ENCODE measurements at regions not wholly inside any gene's neighbourhood (a gene's known extent, or its start where the extent isn't known, plus 50 kb on each side); places are given as distances from the start of the nearest gene placed in this dataset.

DNA sequence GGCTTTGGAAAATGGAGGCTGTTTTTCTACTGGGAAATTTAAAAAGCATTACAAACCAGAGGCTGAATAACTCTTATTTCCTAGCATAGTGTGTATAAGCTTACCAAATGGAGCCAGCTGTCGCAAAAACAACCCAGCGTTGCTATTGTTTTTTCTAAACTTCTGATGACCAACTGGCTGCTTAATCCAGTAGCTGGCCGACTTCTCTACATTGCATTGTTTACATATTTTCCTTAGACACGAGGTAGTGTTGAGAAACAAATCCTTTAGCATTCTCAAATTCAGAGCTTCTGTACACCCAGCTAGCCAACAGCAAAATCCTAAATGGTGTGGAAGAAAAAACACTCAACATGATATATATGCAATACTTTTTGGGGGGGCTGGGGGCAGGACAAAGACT lies 161.0 kb upstream of the ADAMTS9 start:
- H3K36me3 ChIP-seq, result no peaks in the 10 kb centered on the region
- no peaks in the 10 kb centered on the region for H3K9me3 ChIP-seq (replicated peaks)
- no peak for DNase-seq (ENCODE audit: low read depth in 1 of 2, low spot score in 2 of 2)
- H3K4me3 ChIP-seq, result no peak overlapping the region
- H3K27ac ChIP-seq, result no peak overlapping the region
- H3K4me1 ChIP-seq (replicated peaks), result no peaks in the 10 kb centered on the region
- no peaks in the 10 kb centered on the region for H3K27me3 ChIP-seq (replicated peaks)

DNA sequence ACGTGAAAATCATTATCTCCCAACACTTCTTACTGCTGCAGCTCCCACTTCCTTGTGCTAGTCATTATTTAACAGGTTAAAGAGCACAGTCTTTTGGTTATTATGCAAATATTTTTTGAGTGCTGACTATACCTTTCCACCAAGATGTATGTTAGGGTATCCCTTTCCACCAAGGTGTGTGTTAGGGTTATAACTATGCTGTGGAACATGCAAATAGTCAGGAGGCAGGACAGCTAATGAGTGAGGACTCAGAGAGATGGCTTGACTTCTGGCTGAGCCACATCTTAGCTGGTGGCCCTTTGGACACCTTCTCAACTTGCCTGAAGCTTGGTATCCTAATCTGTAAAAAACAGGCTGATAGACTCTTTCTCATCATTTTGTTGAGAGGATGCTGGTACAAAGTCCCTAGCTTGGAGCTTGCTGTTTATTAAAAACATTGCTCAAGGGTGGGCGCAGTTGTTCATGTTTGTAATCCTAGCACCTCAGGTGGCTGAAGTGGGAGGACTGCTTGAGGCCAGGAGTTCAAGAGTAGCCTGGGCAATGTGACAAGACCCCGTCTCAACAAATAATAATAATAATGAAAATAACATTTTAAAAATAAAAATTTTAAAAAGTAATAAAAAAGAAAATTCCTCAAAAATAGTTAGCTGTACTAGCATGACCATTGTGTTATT lies 160.5 kb upstream of the ADAMTS9 start:
- no peak overlapping the region for H3K4me3 ChIP-seq
- no peaks in the 10 kb centered on the region for H3K9me3 ChIP-seq (replicated peaks)
- H3K36me3 ChIP-seq, result no peaks in the 10 kb centered on the region
- no peak for DNase-seq (ENCODE audit: low read depth in 1 of 2, low spot score in 2 of 2)
- H3K27ac ChIP-seq, result no peak overlapping the region
- no peaks in the 10 kb centered on the region for H3K4me1 ChIP-seq (replicated peaks)
- H3K27me3 ChIP-seq (replicated peaks), result no peaks in the 10 kb centered on the region

DNA sequence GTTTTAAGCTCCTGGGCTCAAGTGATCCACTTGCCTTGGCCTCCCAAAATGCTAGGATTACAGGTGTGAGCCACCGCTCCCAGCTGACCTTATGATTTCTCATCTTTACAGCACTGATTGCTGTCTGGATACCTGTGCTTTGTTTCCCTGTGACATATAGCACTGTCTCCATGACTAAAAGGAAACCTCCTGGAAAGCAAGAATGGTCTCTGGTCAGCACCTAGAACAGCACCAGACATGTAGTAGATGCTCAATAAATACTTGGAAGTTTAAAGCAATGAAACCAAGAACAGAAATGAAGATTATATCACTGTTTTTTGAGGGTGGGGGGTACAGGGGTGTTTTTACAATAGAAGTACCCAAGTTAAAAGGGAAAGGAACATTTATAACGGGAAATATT lies 156.8 kb upstream of the ADAMTS9 start:
- no peaks in the 10 kb centered on the region for H3K4me1 ChIP-seq (replicated peaks)
- DNase-seq (ENCODE audit: low read depth in 1 of 2, low spot score in 2 of 2), result no peak
- no peak overlapping the region for H3K4me3 ChIP-seq
- H3K27ac ChIP-seq, result no peak overlapping the region
- H3K27me3 ChIP-seq (replicated peaks), result no peaks in the 10 kb centered on the region
- no peaks in the 10 kb centered on the region for H3K9me3 ChIP-seq (replicated peaks)
- H3K36me3 ChIP-seq, result no peaks in the 10 kb centered on the region

DNA sequence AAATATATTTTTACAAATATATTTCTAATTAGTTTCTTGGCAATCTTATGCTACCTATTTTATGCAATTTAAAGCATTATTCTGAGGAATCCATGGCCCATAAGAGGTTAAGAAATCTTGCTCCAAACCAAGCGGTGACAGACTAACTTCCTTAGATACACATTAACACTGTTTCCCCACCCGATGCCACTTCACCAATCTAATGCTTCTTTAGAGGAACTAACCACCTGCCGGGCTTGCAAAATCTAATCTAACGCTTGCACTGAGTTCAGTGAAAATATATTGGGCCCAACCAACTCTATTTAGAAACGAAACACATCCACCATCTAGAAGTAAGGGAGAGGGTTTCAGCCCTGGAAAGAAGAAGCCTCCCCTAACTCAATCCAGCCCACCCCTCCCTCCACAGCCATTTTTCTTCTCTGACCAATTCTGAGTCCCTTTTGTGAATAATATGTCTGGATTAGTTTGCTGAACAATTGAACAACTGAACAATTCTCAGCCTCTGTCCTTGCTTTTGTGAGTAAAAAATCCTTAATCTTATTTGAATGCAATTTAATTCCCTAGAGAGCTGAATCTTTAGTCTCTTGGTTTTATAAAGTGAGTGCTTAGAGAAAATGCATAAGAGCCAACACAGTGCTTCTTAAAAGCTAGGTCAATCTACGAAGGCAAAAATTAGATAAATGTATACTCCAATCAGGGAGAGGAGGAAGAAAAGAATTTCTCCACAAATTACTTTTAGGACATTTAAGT lies 150.4 kb upstream of the ADAMTS9 start:
- Histone ChIP-seq H3K36me3 (no peaks in the 10 kb centered on the region), H3K27me3 (replicated peaks) (no peaks in the 10 kb centered on the region), H3K4me1 (replicated peaks) (no peaks in the 10 kb centered on the region), H3K27ac (no peak overlapping the region), H3K9me3 (replicated peaks) (no peaks in the 10 kb centered on the region), H3K4me3 (no peak overlapping the region)
- no peak for DNase-seq (ENCODE audit: low read depth in 1 of 2, low spot score in 2 of 2)

DNA sequence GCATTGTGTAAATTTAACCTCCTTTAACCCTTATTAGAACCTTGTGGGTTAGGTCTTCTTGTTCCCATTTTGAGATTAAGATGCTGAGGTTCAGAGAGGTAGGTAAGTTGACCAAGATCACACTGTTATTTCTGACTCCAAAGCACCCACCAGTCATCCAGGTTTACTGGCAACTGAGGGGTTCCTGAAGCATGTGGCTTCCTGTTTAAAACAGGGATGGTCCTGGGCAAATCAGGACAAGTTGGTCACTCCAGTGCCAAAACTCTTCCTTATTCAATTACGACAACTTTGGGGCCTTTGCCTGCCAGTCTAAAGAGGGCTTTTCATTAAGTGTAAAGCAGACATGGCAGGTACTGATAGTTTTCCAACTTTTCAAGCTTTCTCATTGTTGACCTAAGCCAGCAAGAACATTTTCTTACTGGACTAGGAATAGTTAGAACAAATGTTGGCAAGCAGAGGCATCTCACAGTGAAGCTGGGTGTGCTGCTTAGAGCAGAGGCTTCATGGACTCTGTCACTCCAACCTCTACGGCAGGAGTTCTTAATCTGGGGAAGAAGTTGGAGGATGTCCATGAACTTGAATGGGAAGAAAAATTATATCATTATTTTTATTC lies 149.4 kb upstream of the ADAMTS9 start:
- H3K36me3 ChIP-seq, result no peaks in the 10 kb centered on the region
- no peaks in the 10 kb centered on the region for H3K4me1 ChIP-seq (replicated peaks)
- no peaks in the 10 kb centered on the region for H3K27me3 ChIP-seq (replicated peaks)
- no peak overlapping the region for H3K27ac ChIP-seq
- H3K9me3 ChIP-seq (replicated peaks), result no peaks in the 10 kb centered on the region
- no peak overlapping the region for H3K4me3 ChIP-seq
- no peak for DNase-seq (ENCODE audit: low read depth in 1 of 2, low spot score in 2 of 2)

DNA sequence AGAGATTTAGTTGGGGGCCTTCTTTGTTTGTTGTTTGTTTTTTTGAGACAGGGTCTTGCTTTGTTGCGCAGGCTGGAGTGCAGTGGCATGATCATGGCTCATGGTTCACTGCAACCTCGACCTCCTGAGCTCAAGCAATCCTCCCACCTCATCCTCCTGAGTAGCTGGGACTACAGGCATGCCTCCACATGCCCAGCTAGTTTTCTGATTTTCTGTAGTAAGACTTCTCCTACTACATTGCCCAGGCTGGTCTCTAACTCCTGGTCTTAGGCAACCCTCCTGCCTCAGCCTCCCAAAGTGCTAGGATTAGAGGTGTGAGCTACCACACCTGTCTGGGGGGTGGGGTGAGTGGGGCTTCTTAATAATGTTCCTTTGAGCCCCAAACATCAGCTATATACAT lies 148.3 kb upstream of the ADAMTS9 start:
- H3K36me3 ChIP-seq, result no peaks in the 10 kb centered on the region
- H3K4me1 ChIP-seq (replicated peaks), result no peaks in the 10 kb centered on the region
- H3K27ac ChIP-seq, result no peak overlapping the region
- no peaks in the 10 kb centered on the region for H3K27me3 ChIP-seq (replicated peaks)
- H3K9me3 ChIP-seq (replicated peaks), result no peaks in the 10 kb centered on the region
- no peak for DNase-seq (ENCODE audit: low read depth in 1 of 2, low spot score in 2 of 2)
- no peak overlapping the region for H3K4me3 ChIP-seq

DNA sequence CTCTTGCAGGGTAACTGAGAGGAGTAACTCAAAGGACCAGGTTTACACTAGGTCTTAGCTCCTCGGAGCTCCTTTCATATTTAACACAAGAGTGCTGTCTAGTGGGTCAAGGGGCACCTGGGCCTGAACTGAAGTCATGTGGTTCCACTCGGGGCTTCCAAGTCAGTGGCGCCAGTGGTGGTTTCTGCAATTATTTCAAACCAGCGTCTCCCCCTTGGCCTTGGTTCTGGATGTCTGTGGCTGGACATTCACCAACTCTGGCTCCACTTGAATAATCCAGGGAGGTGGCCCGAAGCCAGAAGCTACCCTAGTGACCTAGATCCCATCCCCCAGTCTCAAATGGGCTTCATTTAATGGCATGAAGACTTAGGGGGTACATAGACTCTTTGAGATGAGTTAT lies 144.3 kb upstream of the ADAMTS9 start:
- Histone ChIP-seq H3K27ac (no peak overlapping the region), H3K36me3 (no peaks in the 10 kb centered on the region), H3K4me3 (no peak overlapping the region), H3K4me1 (replicated peaks) (no peaks in the 10 kb centered on the region), H3K9me3 (replicated peaks) (no peaks in the 10 kb centered on the region), H3K27me3 (replicated peaks) (no peaks in the 10 kb centered on the region)
- DNase-seq (ENCODE audit: low read depth in 1 of 2, low spot score in 2 of 2), result no peak

DNA sequence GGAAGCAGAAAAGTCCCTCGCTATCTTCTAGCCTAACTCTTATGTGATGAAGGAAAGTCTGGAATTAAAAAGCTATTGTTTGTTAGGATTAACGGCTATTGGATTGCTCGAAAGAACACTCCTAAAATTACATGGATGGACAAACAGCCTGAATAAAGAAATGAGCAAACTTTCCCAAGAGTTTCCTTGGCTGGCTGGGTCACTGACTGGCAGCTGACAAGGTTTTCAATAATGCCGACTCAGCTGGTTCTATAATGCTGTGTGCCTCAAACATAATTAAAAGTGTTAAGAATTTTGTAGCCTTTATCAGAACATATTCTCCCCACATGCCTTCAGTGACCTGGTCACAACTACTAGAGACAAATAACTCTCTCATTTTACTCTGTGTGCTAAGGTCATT lies 142.9 kb upstream of the ADAMTS9 start:
- Histone ChIP-seq H3K4me1 (replicated peaks) (no peaks in the 10 kb centered on the region), H3K9me3 (replicated peaks) (no peaks in the 10 kb centered on the region), H3K36me3 (no peaks in the 10 kb centered on the region), H3K27me3 (replicated peaks) (no peaks in the 10 kb centered on the region), H3K27ac (no peak overlapping the region), H3K4me3 (no peak overlapping the region)
- DNase-seq (ENCODE audit: low read depth in 1 of 2, low spot score in 2 of 2), result no peak

DNA sequence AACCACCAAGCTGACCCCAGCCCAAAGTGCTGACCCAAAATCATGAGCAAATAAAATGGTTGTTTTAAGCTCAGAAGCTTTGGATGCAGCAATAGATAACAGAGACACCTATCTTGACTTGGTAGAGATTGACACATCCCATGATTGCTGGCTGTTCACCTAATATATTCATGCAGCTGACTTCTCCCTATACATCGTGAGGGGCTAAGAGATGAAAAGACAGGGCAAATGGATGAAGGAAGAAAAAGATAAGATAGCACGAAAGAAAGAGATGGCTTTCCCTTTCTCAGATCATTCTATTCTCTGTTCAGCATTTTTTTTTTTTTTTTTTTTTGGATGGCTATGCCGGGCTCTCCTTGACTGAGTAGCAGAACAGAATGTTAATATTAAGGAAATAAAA lies 141.5 kb upstream of the ADAMTS9 start:
- Histone ChIP-seq H3K27me3 (replicated peaks) (no peaks in the 10 kb centered on the region), H3K36me3 (no peaks in the 10 kb centered on the region), H3K27ac (no peak overlapping the region), H3K9me3 (replicated peaks) (no peaks in the 10 kb centered on the region), H3K4me1 (replicated peaks) (no peaks in the 10 kb centered on the region), H3K4me3 (no peak overlapping the region)
- DNase-seq (ENCODE audit: low read depth in 1 of 2, low spot score in 2 of 2), result no peak

DNA sequence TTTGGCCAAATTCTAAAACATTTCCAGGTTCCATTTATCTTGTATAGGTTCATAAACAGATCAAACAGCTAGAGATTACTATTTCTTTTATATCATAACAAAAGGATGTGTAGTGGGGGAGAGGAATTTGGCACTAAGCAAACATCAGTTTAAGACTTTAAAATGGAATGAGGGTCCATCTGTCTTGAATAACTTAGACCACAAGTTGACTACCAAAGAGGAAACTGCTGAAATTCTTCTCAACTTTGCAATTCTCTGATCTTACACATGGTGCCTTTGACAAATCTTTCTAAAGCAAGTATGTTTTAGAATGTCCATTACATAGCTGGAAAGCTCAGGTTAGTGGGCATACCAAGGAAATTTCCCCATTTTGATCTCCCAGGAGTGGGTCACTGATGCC lies 140.5 kb upstream of the ADAMTS9 start:
- Histone ChIP-seq H3K4me1 (replicated peaks) (no peaks in the 10 kb centered on the region), H3K4me3 (no peak overlapping the region)
- DNase-seq (ENCODE audit: low read depth in 1 of 2, low spot score in 2 of 2), result no peak

DNA sequence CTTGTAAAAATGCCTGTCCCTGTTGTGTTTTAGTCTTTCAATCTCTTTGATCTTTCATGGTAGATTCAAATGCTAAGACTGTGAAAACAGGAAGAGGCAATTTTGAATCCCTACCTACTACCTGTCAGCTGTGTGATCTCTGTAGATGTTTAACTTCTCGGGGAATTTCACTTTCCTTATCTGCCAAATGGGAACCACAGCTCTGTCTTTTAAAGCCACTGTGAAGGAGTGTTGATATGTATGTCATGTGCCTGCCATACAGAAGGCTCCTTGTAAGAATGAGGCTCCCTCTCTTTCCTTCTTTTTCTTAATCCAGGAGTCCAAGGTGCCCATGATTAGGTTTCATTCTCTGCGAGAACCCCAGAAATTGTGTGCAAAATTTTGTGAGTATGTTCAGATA lies 139.6 kb upstream of the ADAMTS9 start:
- Histone ChIP-seq H3K36me3 (no peaks in the 10 kb centered on the region), H3K9me3 (replicated peaks) (no peaks in the 10 kb centered on the region), H3K27ac (no peak overlapping the region), H3K4me3 (no peak overlapping the region), H3K4me1 (replicated peaks) (no peaks in the 10 kb centered on the region), H3K27me3 (replicated peaks) (no peaks in the 10 kb centered on the region)
- no peak for DNase-seq (ENCODE audit: low read depth in 1 of 2, low spot score in 2 of 2)

More for the DNA sequence above, 140.5 kb upstream of the ADAMTS9 start:
- no peaks in the 10 kb centered on the region for H3K27me3 ChIP-seq (replicated peaks)
- H3K36me3 ChIP-seq, result no peaks in the 10 kb centered on the region
- no peaks in the 10 kb centered on the region for H3K9me3 ChIP-seq (replicated peaks)
- H3K27ac ChIP-seq, result no peak overlapping the region

DNA sequence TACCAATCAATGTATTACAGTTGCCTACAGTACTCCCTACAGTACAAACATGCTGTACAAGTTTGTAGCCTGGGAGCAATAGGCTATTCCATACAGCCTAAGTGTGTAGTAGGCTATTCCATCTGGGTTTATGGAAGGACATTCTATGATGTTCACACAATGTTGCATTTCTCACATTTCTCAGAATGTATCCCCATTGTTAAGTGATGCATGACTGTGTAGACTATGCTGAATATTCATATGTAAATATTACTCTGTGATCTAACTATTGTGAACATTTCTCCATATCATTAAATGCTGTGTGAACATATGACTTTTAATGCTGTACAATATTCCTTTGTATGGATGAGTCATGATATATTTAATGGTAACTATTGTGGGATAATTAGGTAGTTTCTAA lies 139.2 kb upstream of the ADAMTS9 start:
- Histone ChIP-seq H3K9me3 (replicated peaks) (no peaks in the 10 kb centered on the region), H3K36me3 (no peaks in the 10 kb centered on the region), H3K27ac (no peak overlapping the region), H3K4me1 (replicated peaks) (no peaks in the 10 kb centered on the region), H3K4me3 (no peak overlapping the region), H3K27me3 (replicated peaks) (no peaks in the 10 kb centered on the region)
- no peak for DNase-seq (ENCODE audit: low read depth in 1 of 2, low spot score in 2 of 2)

DNA sequence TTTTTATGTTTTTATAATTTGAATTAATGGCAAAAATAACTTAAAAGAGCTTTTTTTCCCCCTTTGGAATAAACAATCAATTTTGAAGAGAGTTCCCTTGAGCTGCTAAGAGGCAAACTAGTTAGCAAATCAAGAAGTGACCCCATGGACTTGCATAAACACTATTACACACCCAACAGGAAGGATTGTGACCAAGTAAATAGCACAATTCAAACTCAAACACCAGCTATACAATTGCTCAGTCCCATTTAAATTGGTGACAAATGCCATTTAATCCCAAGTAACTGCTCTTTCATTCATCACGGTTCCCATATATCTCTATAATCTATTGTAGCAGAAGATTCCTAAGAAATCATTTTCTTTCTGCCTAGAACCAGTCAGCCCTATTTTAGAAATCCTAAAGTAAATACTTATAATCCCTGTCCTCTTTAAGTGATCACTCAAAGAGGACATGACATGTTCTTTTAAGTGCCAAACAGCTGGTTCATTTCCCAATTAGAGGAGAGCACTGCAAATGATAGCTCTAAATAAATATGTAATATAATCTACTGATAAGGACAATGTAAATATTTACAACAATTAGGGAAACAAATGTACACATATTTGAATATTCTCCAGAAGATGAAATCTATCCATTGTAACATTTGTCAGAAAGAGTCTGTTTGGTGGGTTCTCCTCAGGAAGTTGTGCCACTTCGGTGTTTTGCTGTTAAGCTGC lies 137.8 kb upstream of the ADAMTS9 start:
- no peak for DNase-seq (ENCODE audit: low read depth in 1 of 2, low spot score in 2 of 2)
- Histone ChIP-seq H3K27me3 (replicated peaks) (no peaks in the 10 kb centered on the region), H3K27ac (no peak overlapping the region), H3K4me3 (no peak overlapping the region), H3K9me3 (replicated peaks) (no peaks in the 10 kb centered on the region), H3K36me3 (no peaks in the 10 kb centered on the region), H3K4me1 (replicated peaks) (no peaks in the 10 kb centered on the region)

DNA sequence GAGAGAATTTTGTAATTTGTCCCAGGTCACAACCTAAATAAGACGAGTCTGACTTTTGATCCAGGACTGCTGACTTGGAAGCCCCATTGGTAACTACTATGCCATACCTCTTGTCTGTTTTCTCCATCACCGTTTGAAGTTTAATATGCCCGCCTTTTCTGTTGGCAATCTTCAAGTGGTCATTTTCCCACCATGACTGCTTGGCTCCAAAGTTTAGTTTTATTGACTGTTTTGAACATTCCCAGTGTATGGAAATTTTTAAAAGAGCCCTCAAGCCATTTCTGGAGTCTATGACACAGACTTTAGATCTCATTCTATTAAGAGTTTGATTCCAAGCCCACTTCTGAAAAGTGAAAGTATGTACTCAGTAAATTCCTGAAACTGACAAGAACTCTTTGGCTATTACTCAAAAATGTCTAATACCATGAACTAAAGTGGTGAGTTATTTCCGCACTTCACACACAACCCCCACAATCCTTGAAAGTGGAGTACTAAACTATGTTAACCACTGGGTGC lies 136.7 kb upstream of the ADAMTS9 start:
- Histone ChIP-seq H3K9me3 (replicated peaks) (no peaks in the 10 kb centered on the region), H3K4me3 (no peak overlapping the region), H3K4me1 (replicated peaks) (no peaks in the 10 kb centered on the region), H3K27me3 (replicated peaks) (no peaks in the 10 kb centered on the region), H3K36me3 (no peaks in the 10 kb centered on the region), H3K27ac (no peak overlapping the region)
- DNase-seq (ENCODE audit: low read depth in 1 of 2, low spot score in 2 of 2), result no peak

Measured in SJSA1 (cell line).